Liver (tissue), 2 donors: ENCODE measurements at regions not wholly inside any gene's neighbourhood (a gene's known extent, or its start where the extent isn't known, plus 50 kb on each side); places are given as distances from the start of the nearest gene placed in this dataset.

ENCODE experiments used
- MAX ChIP-seq: IDR thresholded peaks from 2 replicates; pipeline ENCODE4 v1.6.1; 2016; ENCODE audit warnings: antibody characterized with exemption
- TF ChIP-seq, protein P1 (sequence below): fragments of 150-350 bp; IDR thresholded peaks from 2 replicates; pipeline ENCODE4 v1.5.1; 2017; ENCODE audit warnings: improper control_type of control experiment, low read depth, low read length; ENCODE audit not compliant: missing input control
- TF ChIP-seq, protein P2 (sequence below): IDR thresholded peaks from 2 replicates; pipeline ENCODE4 v1.6.1; 2016; ENCODE audit warnings: antibody characterized with exemption, mild to moderate bottlenecking
- donor health status: healthy.

GRCh38 chr5:144712090-144712489 lies 541.4 kb downstream of the KCTD16 start:
- TF ChIP-seq, protein P1, sequence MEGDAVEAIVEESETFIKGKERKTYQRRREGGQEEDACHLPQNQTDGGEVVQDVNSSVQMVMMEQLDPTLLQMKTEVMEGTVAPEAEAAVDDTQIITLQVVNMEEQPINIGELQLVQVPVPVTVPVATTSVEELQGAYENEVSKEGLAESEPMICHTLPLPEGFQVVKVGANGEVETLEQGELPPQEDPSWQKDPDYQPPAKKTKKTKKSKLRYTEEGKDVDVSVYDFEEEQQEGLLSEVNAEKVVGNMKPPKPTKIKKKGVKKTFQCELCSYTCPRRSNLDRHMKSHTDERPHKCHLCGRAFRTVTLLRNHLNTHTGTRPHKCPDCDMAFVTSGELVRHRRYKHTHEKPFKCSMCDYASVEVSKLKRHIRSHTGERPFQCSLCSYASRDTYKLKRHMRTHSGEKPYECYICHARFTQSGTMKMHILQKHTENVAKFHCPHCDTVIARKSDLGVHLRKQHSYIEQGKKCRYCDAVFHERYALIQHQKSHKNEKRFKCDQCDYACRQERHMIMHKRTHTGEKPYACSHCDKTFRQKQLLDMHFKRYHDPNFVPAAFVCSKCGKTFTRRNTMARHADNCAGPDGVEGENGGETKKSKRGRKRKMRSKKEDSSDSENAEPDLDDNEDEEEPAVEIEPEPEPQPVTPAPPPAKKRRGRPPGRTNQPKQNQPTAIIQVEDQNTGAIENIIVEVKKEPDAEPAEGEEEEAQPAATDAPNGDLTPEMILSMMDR = no peak
- no peak for TF ChIP-seq MAX
- TF ChIP-seq, protein P2, sequence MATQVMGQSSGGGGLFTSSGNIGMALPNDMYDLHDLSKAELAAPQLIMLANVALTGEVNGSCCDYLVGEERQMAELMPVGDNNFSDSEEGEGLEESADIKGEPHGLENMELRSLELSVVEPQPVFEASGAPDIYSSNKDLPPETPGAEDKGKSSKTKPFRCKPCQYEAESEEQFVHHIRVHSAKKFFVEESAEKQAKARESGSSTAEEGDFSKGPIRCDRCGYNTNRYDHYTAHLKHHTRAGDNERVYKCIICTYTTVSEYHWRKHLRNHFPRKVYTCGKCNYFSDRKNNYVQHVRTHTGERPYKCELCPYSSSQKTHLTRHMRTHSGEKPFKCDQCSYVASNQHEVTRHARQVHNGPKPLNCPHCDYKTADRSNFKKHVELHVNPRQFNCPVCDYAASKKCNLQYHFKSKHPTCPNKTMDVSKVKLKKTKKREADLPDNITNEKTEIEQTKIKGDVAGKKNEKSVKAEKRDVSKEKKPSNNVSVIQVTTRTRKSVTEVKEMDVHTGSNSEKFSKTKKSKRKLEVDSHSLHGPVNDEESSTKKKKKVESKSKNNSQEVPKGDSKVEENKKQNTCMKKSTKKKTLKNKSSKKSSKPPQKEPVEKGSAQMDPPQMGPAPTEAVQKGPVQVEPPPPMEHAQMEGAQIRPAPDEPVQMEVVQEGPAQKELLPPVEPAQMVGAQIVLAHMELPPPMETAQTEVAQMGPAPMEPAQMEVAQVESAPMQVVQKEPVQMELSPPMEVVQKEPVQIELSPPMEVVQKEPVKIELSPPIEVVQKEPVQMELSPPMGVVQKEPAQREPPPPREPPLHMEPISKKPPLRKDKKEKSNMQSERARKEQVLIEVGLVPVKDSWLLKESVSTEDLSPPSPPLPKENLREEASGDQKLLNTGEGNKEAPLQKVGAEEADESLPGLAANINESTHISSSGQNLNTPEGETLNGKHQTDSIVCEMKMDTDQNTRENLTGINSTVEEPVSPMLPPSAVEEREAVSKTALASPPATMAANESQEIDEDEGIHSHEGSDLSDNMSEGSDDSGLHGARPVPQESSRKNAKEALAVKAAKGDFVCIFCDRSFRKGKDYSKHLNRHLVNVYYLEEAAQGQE = no peak
